ENCODE measurements at regions not wholly inside any gene's neighbourhood (a gene's known extent, or its start where the extent isn't known, plus 50 kb on each side); places are given as distances from the start of the nearest gene placed in this dataset.

- H3K4me1 ChIP-seq, result no peaks in the 10 kb centered on the region
- H3K27me3 ChIP-seq (ENCODE audit: low read depth), result no peaks in the 10 kb centered on the region
- no peak overlapping the region for H3K4me3 ChIP-seq
- no peak for TF ChIP-seq CTCF (IDR thresholded peaks at IDR 0.05)
- ATAC-seq (no peak), DNase-seq (no peak)
- H3K27ac ChIP-seq, result no peak overlapping the region
- no peaks in the 10 kb centered on the region for H3K36me3 ChIP-seq
- intact Hi-C loops (cut with DNase I), result no loop called here
- no peaks in the 10 kb centered on the region for H3K9me3 ChIP-seq
These were observed 750.5 kb downstream of the FAM133A start for GRCh38 chrX:94424456-94424855.

DNA sequence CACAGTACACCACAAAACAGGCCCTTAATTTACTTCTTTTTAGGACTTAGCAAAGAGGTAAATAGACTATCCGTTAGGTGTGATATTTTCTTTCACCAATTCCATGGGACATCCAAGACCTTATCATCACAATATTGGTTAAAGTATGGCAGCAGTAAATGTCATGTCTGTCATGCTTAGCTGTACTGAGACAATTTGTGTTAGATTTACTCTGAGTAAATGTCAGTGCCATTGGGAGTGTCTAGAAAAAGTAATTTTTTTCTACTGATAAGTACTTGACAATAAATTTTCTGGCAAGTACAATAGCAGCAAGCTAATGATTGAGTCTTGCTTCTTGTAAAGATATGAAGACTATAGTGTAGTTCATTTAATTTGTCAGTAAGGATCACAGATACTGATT is 756.1 kb downstream of the FAM133A start:
- Histone ChIP-seq H3K4me1 (no peaks in the 10 kb centered on the region), H3K27me3 (ENCODE audit: low read depth) (no peaks in the 10 kb centered on the region), H3K36me3 (no peaks in the 10 kb centered on the region), H3K9me3 (no peaks in the 10 kb centered on the region), H3K4me3 (no peak overlapping the region), H3K27ac (no peak overlapping the region)
- ATAC-seq (no peak), DNase-seq (no peak)
- TF ChIP-seq CTCF (IDR thresholded peaks at IDR 0.05), result no peak
- intact Hi-C loops (cut with DNase I), result no loop called here

- no peak for ATAC-seq
- no peaks in the 10 kb centered on the region for H3K36me3 ChIP-seq
- H3K27ac ChIP-seq, result no peak overlapping the region
- intact Hi-C loops (cut with DNase I), result no loop called here
- H3K4me3 ChIP-seq, result no peak overlapping the region
- no peak for TF ChIP-seq CTCF (IDR thresholded peaks at IDR 0.05)
- H3K27me3 ChIP-seq (ENCODE audit: low read depth), result no peaks in the 10 kb centered on the region
- no peaks in the 10 kb centered on the region for H3K4me1 ChIP-seq
- DNase-seq, result no peak
- no peaks in the 10 kb centered on the region for H3K9me3 ChIP-seq
These were observed 761.8 kb downstream of the FAM133A start for GRCh38 chrX:94435799-94436198.

DNA sequence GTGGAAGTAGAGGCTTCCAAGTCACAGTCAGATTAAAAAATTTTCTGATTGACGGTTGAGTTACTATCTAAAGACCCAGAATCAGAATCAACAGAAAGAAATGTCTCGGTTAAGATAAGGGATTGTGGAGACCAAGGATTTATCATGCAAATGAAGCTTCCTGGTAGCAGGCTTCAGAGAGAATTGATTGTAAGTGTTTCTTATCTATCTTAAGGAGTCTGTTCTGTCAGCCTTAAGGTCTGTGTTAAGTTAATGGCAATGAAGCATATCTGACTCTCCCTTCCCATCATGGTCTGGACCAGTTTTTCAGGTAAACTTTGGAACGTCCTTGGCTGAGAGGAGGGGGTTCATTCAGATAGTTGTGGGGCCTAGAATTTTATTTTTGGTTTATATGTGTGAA is 780.2 kb downstream of the FAM133A start:
- intact Hi-C loops (cut with DNase I), result no loop called here
- Histone ChIP-seq H3K27ac (no peak overlapping the region), H3K4me3 (no peak overlapping the region), H3K36me3 (no peaks in the 10 kb centered on the region), H3K4me1 (no peaks in the 10 kb centered on the region), H3K9me3 (no peaks in the 10 kb centered on the region), H3K27me3 (ENCODE audit: low read depth) (no peaks in the 10 kb centered on the region)
- DNase-seq (no peak), ATAC-seq (no peak)
- no peak for TF ChIP-seq CTCF (IDR thresholded peaks at IDR 0.05)

GRCh38 chrX:94454606-94455005 is 780.6 kb downstream of the FAM133A start:
- H3K4me1 ChIP-seq, result no peaks in the 10 kb centered on the region
- intact Hi-C loops (cut with DNase I), result no loop called here
- no peaks in the 10 kb centered on the region for H3K27me3 ChIP-seq (ENCODE audit: low read depth)
- TF ChIP-seq CTCF (IDR thresholded peaks at IDR 0.05), result no peak
- H3K36me3 ChIP-seq, result no peaks in the 10 kb centered on the region
- no peak overlapping the region for H3K27ac ChIP-seq
- DNase-seq, result no peak
- ATAC-seq, result no peak
- no peak overlapping the region for H3K4me3 ChIP-seq
- H3K9me3 ChIP-seq, result no peaks in the 10 kb centered on the region

GRCh38 chrX:94455782-94456181 is 781.8 kb downstream of the FAM133A start:
- Histone ChIP-seq H3K27ac (no peak overlapping the region), H3K9me3 (no peaks in the 10 kb centered on the region), H3K4me3 (no peak overlapping the region), H3K36me3 (no peaks in the 10 kb centered on the region), H3K4me1 (no peaks in the 10 kb centered on the region), H3K27me3 (ENCODE audit: low read depth) (no peaks in the 10 kb centered on the region)
- intact Hi-C loops (cut with DNase I), result no loop called here
- DNase-seq (no peak), ATAC-seq (no peak)
- TF ChIP-seq CTCF (IDR thresholded peaks at IDR 0.05), result no peak
